ENCODE measurements at regions not wholly inside any gene's neighbourhood (a gene's known extent, or its start where the extent isn't known, plus 50 kb on each side); places are given as distances from the start of the nearest gene placed in this dataset.

DNA sequence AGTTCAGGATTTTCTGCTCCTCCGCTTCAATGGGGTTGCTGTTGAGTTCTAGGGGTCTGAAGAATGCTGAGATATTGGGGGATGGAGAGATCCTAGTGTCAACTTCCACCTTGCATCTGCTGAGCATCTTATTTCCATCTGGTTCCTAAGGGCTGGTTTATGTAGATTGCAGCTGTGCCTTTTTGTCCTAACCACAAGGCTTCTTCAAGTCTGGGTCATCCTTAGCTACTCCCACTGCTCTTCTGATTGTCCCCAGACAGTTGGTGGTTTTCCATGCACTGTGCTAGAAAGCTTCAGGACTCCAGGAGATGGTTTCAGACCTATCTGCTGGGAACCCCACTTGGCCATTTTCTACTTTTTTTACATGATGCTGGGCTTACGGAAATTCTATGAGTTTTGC lies 125.0 kb downstream of the IL20RB start:
- Histone ChIP-seq H3F3A (ENCODE audit: low read depth) (no peaks in the 10 kb centered on the region), H3K9me2 (replicated peaks; ENCODE audit: low read depth, low read length) (no peaks in the 10 kb centered on the region), H4K20me1 (ENCODE audit: insufficient read depth, low read length, poor library complexity, severe bottlenecking) (no peaks in the 10 kb centered on the region), H3K27me3 (ENCODE audit: insufficient read depth, low read length, poor library complexity, severe bottlenecking) (no peaks in the 10 kb centered on the region), H2AFZ (ENCODE audit: low read length) (no peak overlapping the region), H3K9ac (ENCODE audit: low read depth, low read length, poor library complexity, severe bottlenecking) (no peak overlapping the region), H3K79me2 (ENCODE audit: insufficient read depth, low read length) (no peaks in the 10 kb centered on the region), H3K4me3 (ENCODE audit: low read length, poor library complexity, severe bottlenecking) (no peak overlapping the region), H3K4me1 (ENCODE audit: insufficient read depth, low read length, poor library complexity, severe bottlenecking) (no peaks in the 10 kb centered on the region), H3K36me3 (ENCODE audit: insufficient read depth, low read length) (no peaks in the 10 kb centered on the region), H3K4me2 (ENCODE audit: low read depth, low read length, poor library complexity, severe bottlenecking) (no peak overlapping the region), H3K9me3 (ENCODE audit: insufficient read depth, low read depth, low read length) (no peaks in the 10 kb centered on the region)
- TF ChIP-seq, protein P1, sequence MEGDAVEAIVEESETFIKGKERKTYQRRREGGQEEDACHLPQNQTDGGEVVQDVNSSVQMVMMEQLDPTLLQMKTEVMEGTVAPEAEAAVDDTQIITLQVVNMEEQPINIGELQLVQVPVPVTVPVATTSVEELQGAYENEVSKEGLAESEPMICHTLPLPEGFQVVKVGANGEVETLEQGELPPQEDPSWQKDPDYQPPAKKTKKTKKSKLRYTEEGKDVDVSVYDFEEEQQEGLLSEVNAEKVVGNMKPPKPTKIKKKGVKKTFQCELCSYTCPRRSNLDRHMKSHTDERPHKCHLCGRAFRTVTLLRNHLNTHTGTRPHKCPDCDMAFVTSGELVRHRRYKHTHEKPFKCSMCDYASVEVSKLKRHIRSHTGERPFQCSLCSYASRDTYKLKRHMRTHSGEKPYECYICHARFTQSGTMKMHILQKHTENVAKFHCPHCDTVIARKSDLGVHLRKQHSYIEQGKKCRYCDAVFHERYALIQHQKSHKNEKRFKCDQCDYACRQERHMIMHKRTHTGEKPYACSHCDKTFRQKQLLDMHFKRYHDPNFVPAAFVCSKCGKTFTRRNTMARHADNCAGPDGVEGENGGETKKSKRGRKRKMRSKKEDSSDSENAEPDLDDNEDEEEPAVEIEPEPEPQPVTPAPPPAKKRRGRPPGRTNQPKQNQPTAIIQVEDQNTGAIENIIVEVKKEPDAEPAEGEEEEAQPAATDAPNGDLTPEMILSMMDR (conservative IDR thresholded peaks at IDR 0.05; ENCODE audit: low read length): no peak
- no peak for TF ChIP-seq EZH2phosphoT487 (IDR thresholded peaks at IDR 0.05; ENCODE audit: borderline replicate concordance)

GRCh38 chr3:137083332-137083731 lies 125.5 kb downstream of the IL20RB start:
- Histone ChIP-seq H3K4me2 (ENCODE audit: low read depth, low read length, poor library complexity, severe bottlenecking) (no peak overlapping the region), H3K27me3 (ENCODE audit: insufficient read depth, low read length, poor library complexity, severe bottlenecking) (no peaks in the 10 kb centered on the region), H3K4me3 (ENCODE audit: low read length, poor library complexity, severe bottlenecking) (no peak overlapping the region), H3F3A (ENCODE audit: low read depth) (no peaks in the 10 kb centered on the region), H2AFZ (ENCODE audit: low read length) (no peak overlapping the region), H3K79me2 (ENCODE audit: insufficient read depth, low read length) (no peaks in the 10 kb centered on the region), H3K4me1 (ENCODE audit: insufficient read depth, low read length, poor library complexity, severe bottlenecking) (no peaks in the 10 kb centered on the region), H3K9me2 (replicated peaks; ENCODE audit: low read depth, low read length) (no peaks in the 10 kb centered on the region), H3K9ac (ENCODE audit: low read depth, low read length, poor library complexity, severe bottlenecking) (no peak overlapping the region), H4K20me1 (ENCODE audit: insufficient read depth, low read length, poor library complexity, severe bottlenecking) (no peaks in the 10 kb centered on the region), H3K9me3 (ENCODE audit: insufficient read depth, low read depth, low read length) (no peaks in the 10 kb centered on the region), H3K36me3 (ENCODE audit: insufficient read depth, low read length) (no peaks in the 10 kb centered on the region)
- TF ChIP-seq EZH2phosphoT487 (IDR thresholded peaks at IDR 0.05; ENCODE audit: borderline replicate concordance): no peak
- TF ChIP-seq, protein P1 (conservative IDR thresholded peaks at IDR 0.05; ENCODE audit: low read length): no peak

- Histone ChIP-seq H3K79me2 (ENCODE audit: insufficient read depth, low read length) (no peaks in the 10 kb centered on the region), H3K4me3 (ENCODE audit: low read length, poor library complexity, severe bottlenecking) (no peak overlapping the region), H3K9me2 (replicated peaks; ENCODE audit: low read depth, low read length) (no peaks in the 10 kb centered on the region), H3K4me2 (ENCODE audit: low read depth, low read length, poor library complexity, severe bottlenecking) (no peak overlapping the region), H3K9ac (ENCODE audit: low read depth, low read length, poor library complexity, severe bottlenecking) (no peak overlapping the region), H3F3A (ENCODE audit: low read depth) (no peaks in the 10 kb centered on the region), H3K4me1 (ENCODE audit: insufficient read depth, low read length, poor library complexity, severe bottlenecking) (no peaks in the 10 kb centered on the region), H3K27me3 (ENCODE audit: insufficient read depth, low read length, poor library complexity, severe bottlenecking) (no peaks in the 10 kb centered on the region), H3K9me3 (ENCODE audit: insufficient read depth, low read depth, low read length) (no peaks in the 10 kb centered on the region), H3K36me3 (ENCODE audit: insufficient read depth, low read length) (no peaks in the 10 kb centered on the region), H2AFZ (ENCODE audit: low read length) (no peak overlapping the region), H4K20me1 (ENCODE audit: insufficient read depth, low read length, poor library complexity, severe bottlenecking) (no peaks in the 10 kb centered on the region)
- no peak for TF ChIP-seq EZH2phosphoT487 (IDR thresholded peaks at IDR 0.05; ENCODE audit: borderline replicate concordance)
- TF ChIP-seq, protein P1 (conservative IDR thresholded peaks at IDR 0.05; ENCODE audit: low read length): no peak
Measured at GRCh38 chr3:137084586-137084985, 126.8 kb downstream of the IL20RB start.
